GM21576 (cell line): ENCODE measurements at regions not wholly inside any gene's neighbourhood (a gene's known extent, or its start where the extent isn't known, plus 50 kb on each side); places are given as distances from the start of the nearest gene placed in this dataset.
"Not testable (repeated sequence)": the region's sequence is repeated elsewhere in the genome, so short reads cannot be mapped to it uniquely, and the experiment has no call there.

Experiments
- ATAC-seq: cut with Tn5 transposase; IDR thresholded peaks from one replicate; pipeline ENCODE4 v1.9.1; 2021; ENCODE audit warnings: mild to moderate bottlenecking, moderate library complexity; ENCODE audit not compliant: unreplicated experiment

GRCh38 chr6:170221052-170221752 is 69.7 kb downstream of the DLL1 start:
- no peak for ATAC-seq

GRCh38 chr6:170213637-170214018 is 77.2 kb downstream of the DLL1 start:
- ATAC-seq: not testable (repeated sequence)

- ATAC-seq: no peak
These were observed 77.8 kb downstream of the DLL1 start for GRCh38 chr6:170212956-170213636.

GRCh38 chr6:170212051-170212756 is 78.7 kb downstream of the DLL1 start:
- ATAC-seq: no peak

- ATAC-seq: no peak
These were observed 79.4 kb downstream of the DLL1 start for GRCh38 chr6:170211404-170212025.

- no peak for ATAC-seq
These were observed 80.1 kb downstream of the DLL1 start for GRCh38 chr6:170210651-170211403.

- no peak for ATAC-seq
These were observed 80.9 kb downstream of the DLL1 start for GRCh38 chr6:170210026-170210390.

GRCh38 chr6:170209354-170210025 is 81.4 kb downstream of the DLL1 start:
- ATAC-seq: no peak

GRCh38 chr6:170208651-170209353 is 82.1 kb downstream of the DLL1 start:
- no peak for ATAC-seq

- no peak for ATAC-seq
These were observed 82.7 kb downstream of the DLL1 start for GRCh38 chr6:170208182-170208601.

- no peak for ATAC-seq
These were observed 83.2 kb downstream of the DLL1 start for GRCh38 chr6:170207586-170208181.

- ATAC-seq: no peak
These were observed 83.9 kb downstream of the DLL1 start for GRCh38 chr6:170206851-170207431.

GRCh38 chr6:170206317-170206621 is 84.6 kb downstream of the DLL1 start:
- ATAC-seq: no peak

- ATAC-seq: no peak
These were observed 85.2 kb downstream of the DLL1 start for GRCh38 chr6:170205534-170206316.

- ATAC-seq: no peak
These were observed 85.8 kb downstream of the DLL1 start for GRCh38 chr6:170205126-170205525.

- no peak for ATAC-seq
These were observed 87.7 kb downstream of the DLL1 start for GRCh38 chr6:170203212-170203611.

GRCh38 chr6:170202416-170203135 is 88.3 kb downstream of the DLL1 start:
- ATAC-seq: no peak

GRCh38 chr6:170201361-170201760 is 89.5 kb downstream of the DLL1 start:
- no peak for ATAC-seq
